HuH-7.5 (cell line): ENCODE measurements at regions not wholly inside any gene's neighbourhood (a gene's known extent, or its start where the extent isn't known, plus 50 kb on each side); places are given as distances from the start of the nearest gene placed in this dataset.

ENCODE experiments used
- DNase-seq: peaks from one replicate; pipeline ENCODE4 v3.0.0; 2011; ENCODE audit warnings: low spot score

DNA sequence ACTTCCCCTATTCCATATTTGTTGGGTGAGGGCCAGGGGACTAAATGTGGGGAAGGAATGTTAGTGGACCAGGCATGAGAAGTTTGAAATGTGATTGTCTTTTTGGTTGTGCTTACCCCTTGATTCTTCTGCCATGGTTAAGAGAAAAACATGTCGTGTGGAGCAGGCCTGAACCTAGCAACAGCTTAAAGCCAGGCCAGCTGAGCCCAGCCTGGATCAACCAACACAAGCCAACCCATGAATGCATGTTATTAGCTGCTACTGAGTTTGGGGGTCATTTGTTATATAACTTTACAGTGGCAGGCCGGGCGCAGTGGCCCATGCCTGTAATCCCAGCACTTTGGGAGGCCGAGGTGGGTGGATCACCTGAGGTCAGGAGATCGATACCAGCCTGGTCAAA lies 52.4 kb upstream of the TRIO start:
- no peak for DNase-seq

DNA sequence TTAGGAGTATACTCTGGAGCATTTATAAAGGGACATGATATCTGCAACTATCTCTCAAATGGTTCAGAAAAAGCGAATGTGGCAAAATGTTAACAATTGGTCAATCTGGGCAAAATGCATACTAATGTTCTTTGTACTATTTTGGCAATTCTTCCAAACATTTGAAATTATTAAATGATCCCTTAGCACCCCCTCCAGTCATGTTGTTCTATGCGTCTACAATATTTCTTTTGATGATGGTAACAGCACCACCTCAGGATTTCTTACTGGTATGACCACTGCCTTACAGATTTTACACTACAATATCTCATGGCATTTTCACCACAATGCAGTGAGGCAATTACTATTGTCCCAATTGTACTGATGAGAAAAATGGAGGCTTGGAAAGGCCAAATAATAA lies 52.9 kb upstream of the TRIO start:
- DNase-seq = no peak

DNA sequence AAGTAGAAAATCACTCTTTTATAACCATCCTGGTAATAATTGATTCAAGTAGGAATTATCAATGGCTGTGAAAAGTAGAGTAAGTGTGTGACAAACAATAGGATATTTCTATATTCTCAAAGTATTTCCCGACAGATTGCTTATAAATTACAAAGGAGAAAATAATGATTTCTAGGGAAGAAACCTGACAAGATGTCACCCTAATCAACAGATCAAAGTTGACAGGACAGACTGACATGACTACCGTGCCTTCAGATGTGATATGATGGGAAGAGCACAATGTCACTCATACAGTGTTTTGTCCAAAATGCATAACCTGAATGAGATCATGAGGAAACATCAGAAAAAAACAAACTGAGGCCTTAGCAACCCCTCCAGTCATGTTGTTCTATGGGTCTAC lies 53.9 kb upstream of the TRIO start:
- no peak for DNase-seq

DNA sequence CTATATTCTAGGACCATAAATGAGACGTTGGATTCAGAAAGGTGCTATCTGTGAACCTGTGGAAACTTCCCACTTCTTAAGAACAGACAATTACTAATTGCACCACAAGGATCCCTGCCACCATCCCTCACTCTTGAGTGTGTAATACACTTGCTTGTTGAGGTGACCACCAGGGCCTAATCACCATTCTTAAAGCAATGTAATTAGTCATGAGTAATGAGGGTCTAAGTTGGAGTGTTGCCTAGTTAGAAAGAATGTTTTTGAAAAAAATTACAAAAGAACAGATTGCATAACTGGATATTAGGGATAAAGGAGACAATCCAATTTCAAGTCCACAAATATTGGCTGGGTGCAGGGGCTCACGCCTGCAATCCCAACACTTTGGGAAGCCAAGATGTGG lies 56.9 kb upstream of the TRIO start:
- DNase-seq = no peak

DNA sequence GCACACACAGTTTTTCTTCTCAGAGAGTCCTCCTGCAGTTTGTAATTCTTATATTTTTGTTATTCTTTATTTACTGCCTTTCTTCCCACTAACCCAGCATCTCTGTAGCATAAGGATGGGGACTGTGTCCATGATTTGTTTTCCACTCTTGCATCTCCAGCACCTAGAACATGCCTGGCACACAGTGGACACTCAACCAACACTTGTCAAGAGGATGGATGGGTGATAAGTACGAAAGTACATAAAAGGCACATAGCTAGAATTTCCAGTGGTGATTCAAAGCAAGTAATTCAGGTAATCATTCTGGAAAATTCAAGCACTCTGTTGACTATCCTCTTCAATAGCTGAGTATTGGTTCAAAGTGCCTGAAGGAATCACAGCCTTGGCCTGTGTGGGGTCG lies 60.2 kb upstream of the TRIO start:
- no peak for DNase-seq

DNA sequence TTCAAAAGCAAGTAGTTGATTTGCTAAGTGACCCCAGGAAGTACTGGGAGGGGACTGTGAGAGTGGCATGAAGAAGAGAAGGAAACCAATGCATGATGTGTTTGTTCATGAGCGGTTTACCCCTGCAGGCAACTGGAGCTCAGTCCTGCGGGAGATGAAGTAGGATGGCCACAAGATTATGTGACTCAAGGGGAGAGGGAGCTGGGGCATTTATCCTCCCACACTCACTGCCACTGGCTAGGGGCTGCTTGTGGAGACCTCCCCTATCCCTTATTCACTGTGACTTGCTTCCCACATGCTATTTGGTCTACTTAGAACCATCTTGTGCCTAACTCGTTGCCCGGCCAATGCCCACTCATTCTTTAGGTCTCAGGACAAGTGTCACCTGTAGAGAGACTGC lies 60.6 kb upstream of the TRIO start:
- DNase-seq = no peak

DNA sequence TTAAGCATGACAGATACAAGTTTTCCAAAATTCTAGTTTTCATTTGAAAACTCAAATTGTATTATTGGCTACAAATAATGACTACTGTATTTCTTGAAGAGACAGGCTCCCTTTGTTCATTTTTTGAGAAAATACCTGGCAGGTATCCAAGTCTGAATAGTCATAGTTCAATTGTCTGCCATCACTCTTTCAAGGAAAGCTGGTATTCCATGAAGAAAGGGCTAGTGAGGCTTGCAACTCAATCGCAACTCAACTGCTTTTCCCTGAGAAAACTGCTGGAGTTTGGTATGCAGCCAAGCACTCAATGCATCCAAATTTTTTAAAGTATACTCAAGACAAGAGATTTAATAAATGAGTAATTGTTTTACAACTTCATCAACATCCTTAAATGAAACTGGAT lies 61.4 kb upstream of the TRIO start:
- no peak for DNase-seq

DNA sequence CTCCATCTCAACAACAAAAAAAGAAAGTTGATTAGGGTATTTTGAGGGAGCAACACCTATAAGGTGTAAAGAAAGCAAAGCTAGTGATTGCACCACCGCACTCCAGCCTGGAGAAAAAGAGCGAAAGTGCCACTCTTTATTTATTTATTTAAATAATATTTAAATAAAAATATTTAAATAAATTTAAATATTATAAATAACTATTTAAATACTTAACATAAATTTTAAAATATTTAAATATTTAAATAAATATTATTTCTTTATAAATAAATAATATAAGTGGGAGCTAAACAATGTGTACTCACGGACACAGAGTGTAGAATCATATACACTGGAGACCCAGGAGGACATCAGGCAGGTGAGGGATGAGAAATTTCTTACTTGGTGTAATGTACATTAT lies 64.4 kb upstream of the TRIO start:
- DNase-seq = no peak

DNA sequence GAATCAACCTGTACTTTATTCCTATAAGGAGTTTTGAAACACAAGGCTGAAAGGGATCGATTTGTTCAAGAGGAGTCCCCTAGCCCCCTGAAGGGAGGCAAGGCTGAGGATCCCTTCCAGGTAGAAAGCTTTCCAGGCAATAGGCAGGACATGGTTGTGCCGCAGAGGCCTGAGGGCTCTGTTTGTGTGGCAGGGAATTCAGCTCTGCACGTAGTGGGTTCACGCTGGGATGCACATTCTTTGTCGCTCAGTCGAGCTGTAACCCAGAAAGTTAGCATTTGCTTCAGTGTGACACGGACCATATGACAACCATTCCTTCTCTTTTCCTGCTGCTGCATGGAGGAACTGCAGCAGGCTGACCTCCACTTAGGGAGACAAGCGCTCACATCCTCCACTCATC lies 65.6 kb upstream of the TRIO start:
- no peak for DNase-seq

DNA sequence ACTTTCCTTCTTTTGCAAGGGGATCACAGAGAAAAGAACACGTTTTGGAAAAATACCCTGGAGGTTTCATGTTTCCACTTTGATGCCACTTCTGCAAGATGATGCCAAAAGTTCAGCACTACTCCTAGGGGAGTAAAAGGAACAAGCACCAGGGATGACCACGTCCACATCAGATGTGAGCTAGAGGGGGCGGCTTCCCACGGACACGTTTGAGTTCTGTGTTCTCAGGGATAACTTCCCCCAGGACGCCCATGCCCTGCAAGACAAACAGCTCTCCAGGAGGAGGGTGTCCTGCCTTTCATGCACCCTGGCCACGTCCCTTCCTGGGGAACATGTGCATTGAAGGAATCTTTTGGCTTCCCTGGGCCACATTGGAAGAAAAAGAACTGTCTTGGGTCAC lies 66.6 kb upstream of the TRIO start:
- no peak for DNase-seq

DNA sequence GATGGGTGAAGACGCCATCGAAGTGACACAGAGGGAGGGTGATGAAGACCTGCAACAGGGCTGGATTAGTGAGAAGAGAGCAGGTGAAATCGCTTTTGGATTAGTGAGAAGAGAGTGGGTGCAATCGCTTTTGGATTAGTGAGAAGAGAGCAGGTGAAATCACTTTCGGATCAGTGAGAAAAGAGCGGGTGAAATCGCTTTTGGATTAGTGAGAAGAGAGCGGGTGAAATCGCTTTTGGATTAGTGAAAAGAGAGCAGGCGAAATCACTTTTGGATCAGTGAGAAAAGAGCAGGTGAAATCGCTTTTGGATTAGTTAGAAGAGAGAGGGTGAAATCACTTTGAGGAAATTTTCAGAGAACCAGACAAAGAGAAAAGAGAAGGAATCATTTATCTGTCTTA lies 67.2 kb upstream of the TRIO start:
- DNase-seq = no peak

DNA sequence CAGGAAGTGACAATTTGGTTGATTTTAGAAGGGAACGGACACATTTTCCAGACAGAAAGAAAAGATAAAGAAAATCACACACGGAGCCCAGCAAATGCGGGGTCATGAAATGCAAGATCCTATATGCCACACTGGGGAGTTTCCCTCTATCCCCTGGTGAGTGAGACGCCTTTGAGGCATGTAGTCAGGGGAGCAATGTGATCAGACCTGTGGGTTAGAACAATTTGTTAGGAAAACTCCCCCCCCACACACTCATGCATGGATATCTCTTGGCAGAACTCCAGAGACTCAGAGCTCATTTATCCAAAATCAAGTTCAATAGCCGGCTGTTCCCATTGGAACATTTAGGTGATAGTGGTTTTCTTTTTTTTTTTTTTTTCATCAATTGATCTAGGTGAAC lies 71.7 kb upstream of the TRIO start:
- DNase-seq = no peak

DNA sequence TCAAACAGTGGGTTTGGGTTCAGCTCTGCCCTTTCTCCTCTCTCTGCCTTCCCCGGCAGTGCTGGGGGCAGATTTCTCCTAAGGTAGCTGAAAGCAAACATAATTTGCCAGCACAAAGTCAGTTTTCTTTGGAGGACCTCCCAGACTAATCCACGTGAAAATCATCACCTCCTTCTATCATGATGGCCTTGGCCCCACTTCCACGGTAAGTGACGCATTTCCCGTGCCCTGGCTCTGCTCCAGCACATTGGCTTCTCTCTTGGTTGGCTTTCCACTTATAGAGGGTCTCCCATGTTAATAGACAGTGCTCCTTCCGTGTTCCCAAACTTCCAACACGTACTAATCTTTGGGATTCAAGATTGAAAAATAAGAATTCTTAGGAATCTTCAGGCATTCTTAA lies 74.1 kb upstream of the TRIO start:
- DNase-seq = no peak

DNA sequence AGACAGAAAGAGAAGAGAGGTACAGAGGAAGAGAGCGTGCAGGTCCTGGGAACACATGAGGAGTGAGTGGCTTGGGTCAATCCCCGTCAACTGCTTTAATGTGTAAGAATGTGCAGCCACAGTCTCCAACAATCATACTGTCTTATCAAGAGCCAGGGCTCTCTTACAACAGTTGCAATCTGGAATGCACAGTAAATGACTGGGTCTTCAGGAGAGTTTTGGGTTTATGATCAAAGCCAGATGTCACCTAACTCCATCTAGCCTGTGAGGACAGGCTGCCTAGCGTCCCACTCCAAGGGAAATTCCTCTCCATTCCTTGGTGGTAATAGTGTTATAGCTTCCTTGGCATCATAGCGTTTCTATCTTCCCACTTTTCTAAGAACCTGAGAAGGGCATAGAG lies 75.0 kb upstream of the TRIO start:
- no peak for DNase-seq

DNA sequence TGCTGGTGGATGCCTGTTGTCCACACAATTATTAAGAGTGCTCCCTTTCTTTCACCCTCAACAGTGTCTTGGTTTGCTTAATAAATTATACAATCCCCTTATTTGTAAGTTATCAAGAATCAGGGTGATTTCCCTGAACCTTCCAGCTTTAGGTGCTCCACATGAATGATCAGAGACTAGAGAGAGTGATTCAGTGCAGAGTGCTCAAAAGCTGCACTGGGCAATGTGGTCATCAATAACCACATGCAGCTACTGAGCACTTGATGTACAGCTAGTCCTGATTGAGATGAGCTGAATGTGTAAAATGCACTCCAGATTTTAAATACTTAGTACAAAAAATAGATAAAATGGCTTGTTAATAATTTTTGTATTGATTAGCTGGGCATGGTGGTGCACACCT lies 76.8 kb upstream of the TRIO start:
- no peak for DNase-seq

DNA sequence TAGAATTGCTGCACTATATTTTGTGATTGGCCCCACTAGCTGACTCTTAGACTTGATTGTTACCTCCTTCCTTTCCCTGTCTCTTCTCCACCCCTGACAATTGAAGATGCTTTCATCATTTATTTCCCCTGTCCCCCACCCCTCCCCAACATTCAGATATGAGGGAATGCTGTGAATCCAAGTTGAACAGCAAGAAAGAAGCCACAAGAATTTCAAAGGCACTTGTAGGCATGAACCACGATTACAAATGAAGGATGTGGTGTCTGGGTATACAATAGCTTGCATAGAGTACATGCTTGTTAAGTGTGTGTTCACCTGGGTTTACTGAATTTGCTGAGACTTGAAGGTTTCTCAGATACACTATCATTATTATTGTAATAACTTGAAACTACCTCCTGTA lies 78.3 kb upstream of the TRIO start:
- no peak for DNase-seq

DNA sequence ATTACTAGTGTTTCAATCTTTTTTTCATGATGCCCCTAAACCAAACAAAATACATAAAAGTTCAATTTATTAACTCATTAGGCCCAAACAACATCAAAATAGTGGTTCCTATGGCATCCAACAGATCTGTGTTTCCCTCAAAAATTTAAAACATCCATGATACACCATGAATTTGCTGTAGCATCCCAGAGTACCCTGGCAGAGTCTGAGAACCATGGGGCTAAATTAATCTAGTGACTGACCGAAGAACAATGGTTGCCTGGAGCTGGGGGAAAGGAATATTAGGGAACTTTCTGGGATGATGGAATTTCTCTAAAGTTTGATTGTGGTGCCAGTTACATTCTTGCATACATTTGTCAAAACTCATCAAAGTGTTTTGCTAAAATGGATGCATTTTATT lies 79.5 kb upstream of the TRIO start:
- no peak for DNase-seq

DNA sequence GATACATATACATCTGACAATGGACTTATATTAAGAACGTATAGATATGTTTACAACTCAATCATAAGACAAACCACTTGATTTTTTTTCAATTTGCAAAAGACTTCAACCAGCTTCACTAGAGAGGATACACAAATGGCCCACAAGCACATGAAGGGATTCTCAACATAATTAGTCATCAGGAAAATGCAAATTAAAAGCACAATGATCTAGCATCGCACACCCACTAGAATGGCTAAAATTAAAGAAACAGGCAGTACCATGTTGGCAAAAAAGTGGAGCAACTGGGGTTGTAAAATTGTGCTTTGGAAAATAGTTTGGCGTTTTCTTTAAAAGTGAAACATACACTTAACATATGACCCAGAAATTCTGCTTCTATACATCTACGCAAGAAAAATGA lies 80.0 kb upstream of the TRIO start:
- no peak for DNase-seq

DNA sequence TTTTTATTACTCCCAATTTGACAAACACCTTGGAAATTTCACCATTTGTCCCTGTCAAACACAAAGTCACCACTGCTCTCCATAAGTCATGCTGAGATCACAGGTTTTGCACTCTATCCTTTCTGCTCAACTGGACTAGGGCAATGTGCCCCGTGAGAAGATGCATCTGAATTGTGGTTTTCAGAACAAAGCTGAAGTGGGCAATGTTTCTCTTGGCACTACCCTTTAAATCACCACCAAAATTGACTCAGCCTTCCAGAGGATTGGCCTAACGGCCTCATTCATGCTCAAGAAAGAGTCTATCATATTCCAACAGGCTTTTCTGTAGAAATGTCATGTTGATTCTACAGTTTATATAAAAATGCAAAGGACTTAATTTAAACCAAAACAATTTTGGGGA lies 81.0 kb upstream of the TRIO start:
- DNase-seq = no peak

DNA sequence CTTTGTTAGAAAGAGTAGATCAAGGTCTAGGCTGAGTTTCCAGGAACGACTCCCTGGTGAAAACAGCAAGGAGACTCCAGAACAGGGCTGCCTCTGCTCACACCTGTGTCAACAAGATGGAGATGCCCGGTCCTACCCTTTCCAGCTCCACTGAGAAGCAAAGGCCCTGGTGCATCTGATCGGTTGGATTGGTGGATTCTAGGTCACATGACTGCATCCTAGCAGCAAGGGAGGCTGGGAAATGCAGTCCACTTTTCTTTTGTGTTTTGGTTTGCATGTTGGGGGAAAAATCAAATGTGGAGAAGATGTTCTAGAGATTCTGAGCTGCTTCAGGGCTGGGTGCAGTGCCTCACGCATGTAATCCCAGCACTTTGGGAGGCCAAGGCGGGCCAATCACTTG lies 82.0 kb upstream of the TRIO start:
- no peak for DNase-seq

DNA sequence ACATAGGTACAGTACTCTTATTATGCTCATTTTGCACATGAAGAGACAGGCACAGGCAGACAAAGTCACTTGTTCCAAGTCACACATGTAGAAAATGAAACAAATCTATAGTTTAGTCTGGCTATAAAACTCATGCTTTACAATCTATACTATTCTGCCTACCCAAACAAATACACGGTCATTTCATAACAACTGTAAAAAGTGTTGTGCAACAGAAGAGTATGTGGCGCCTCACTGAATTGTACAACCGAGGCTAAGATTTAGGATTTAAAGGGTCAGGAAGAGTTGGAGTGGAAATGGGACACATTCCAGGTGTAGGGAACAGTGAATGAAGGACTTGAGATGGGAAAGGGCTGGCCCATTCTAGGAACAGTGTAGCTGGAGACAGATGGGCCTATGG lies 82.9 kb upstream of the TRIO start:
- no peak for DNase-seq

DNA sequence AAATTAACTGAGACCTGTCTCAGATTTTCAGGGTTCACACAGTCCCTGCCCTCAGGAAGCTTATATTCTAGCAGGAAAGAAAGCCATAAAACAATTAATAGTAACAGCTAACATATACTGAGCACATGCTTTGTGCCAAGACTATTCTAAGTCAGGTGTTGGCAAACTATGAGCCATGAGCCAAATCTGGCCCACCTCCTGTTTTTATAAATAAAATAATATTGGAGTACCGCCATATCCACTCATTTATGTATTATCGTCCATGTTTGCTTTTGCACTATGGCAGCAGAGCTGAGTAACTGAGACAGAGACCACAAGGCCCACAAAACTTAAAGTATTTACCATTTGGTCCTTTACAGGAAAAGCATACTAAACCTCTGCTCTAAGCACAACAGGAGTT lies 83.3 kb upstream of the TRIO start:
- no peak for DNase-seq

DNA sequence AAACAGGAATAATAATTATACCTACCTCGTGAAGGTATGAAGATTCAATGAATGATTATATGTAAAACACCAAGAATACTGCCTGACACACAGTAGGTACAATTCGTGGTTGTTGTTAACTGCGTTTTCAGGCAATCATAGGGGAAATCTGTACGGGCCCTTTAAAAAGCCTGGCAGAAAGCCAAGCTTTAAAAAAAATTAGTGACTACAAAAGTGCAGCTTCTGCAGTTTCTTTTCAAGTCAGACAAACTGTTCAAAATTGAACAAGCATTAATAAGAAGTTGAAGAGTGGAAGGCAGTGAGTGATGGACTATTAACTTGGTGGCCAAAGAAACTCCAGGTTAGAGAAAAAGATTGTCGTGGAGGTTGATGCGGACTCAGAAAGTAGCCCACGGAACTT lies 85.9 kb upstream of the TRIO start:
- no peak for DNase-seq

DNA sequence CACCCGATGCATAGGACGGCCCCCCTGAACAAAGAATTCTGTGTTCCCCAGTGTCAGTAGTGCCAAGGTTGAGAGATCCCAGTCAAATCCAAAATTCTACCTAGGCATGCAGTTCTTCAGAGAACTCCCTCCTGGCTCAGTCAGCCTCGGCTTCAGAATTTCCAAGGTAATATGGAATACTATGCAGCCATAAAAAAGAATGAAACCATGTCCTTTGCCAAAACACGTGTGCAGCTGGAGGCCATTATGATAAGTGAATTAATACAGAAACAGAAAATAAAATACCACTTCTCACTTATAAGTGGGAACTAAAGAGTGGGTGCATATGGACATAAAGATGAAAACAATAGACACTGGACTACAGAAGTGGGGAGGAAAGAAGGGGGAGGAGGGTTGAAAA lies 87.1 kb upstream of the TRIO start:
- DNase-seq = no peak
